HepG2 (cell line): ENCODE measurements at regions not wholly inside any gene's neighbourhood (a gene's known extent, or its start where the extent isn't known, plus 50 kb on each side); places are given as distances from the start of the nearest gene placed in this dataset.

Experiments used
- ATAC-seq: fragments of 200-7000 bp; cut with Tn5 transposase; 3 replicates; pipeline ENCODE4 v1.9.1; 2020; ENCODE audit warnings: mild to moderate bottlenecking, moderate library complexity
- BruUV-seq: library from RNA; stranded (reverse); fragments of 400-500 nt; replicated peaks from 2 replicates; lab custom pipeline; 2021; lab: Mats Ljungman, UMichigan
- CTCF ChIA-PET: fragments of 300-600 bp; formaldehyde crosslinking; extraction: SDS; loops from one replicate; lab custom pipeline; 2021; ENCODE audit warnings: low total read pairs, inconsistent platforms, low intra/inter-chr PET ratio; lab: Yijun Ruan, JAX
- POLR2A ChIA-PET: fragments of 350-600 bp; sonication (Branson Sonifier 250); formaldehyde crosslinking; loops from one replicate; lab custom pipeline; 2020; ENCODE audit warnings: antibody characterized with exemption, inconsistent platforms; lab: Yijun Ruan, JAX
- DNase-seq: peaks from one replicate; pipeline ENCODE4 v3.0.0-alpha.2; 2015; ENCODE audit warnings: low spot score
- FAIRE-seq: peaks from 3 replicates; lab custom pipeline; 2011; peaks lifted over from hg19 to GRCh38; lab: Jason Lieb, UNC
- H2AFZ ChIP-seq: one replicate; pipeline ENCODE4 v1.6.1; 2011; ENCODE audit warnings: low read length, inconsistent platforms
- H3K27ac ChIP-seq: fragments of 300-600 bp; 3 replicates; pipeline ENCODE4 v1.8.0; 2011; ENCODE audit warnings: mixed run types, mild to moderate bottlenecking, mixed read lengths, low read length, inconsistent platforms; ENCODE audit not compliant: insufficient read depth; ENCODE audit errors: extremely low read length
- H3K27me3 ChIP-seq, 2 experiments: fragments of 200-600 bp in 1 of 2; 2 replicates in 1 of 2; 3 replicates in 1 of 2; pipeline versions ENCODE4 v1.6.0 to v1.8.0; 2011; ENCODE audit warnings: low read length in 2 of 2, mild to moderate bottlenecking in 2 of 2, moderate library complexity in 2 of 2, inconsistent platforms in 1 of 2; ENCODE audit not compliant: insufficient read depth in 2 of 2, control insufficient read depth in 1 of 2
- H3K36me3 ChIP-seq, 2 experiments: fragments of 200-600 bp in 1 of 2; replicated peaks in 1 of 2; 2 replicates in 1 of 2; 3 replicates in 1 of 2; pipeline versions ENCODE4 v1.5.1 to v1.8.0; 2011; ENCODE audit warnings: low read length in 2 of 2, inconsistent platforms in 1 of 2; ENCODE audit not compliant: insufficient read depth in 2 of 2, control insufficient read depth in 1 of 2
- H3K4me1 ChIP-seq: 2 replicates; pipeline ENCODE4 v1.5.1; 2012; ENCODE audit warnings: low read length, inconsistent platforms; ENCODE audit not compliant: insufficient read depth
- H3K4me2 ChIP-seq: 2 replicates; pipeline ENCODE4 v1.6.0; 2011; ENCODE audit warnings: low read depth, low read length, inconsistent platforms
- H3K4me3 ChIP-seq, 3 experiments: fragments of 200-600 bp in 1 of 3; sonication (generic), shearing (Covaris generic) in 1 of 3; replicated peaks in 1 of 3; 2 replicates each; pipeline ENCODE4 v1.5.1; 2011 to 2016; ENCODE audit warnings: low read length in 3 of 3, inconsistent platforms in 2 of 3, low read depth in 2 of 3, mild to moderate bottlenecking in 2 of 3, control low read depth in 1 of 3, mixed read lengths in 1 of 3; ENCODE audit not compliant: insufficient read depth in 1 of 3
- H3K79me2 ChIP-seq: one replicate; pipeline ENCODE4 v1.6.1; 2011; ENCODE audit warnings: low read length, inconsistent platforms; ENCODE audit not compliant: insufficient read depth
- H3K9ac ChIP-seq: 2 replicates; pipeline ENCODE4 v1.6.0; 2011; ENCODE audit warnings: mild to moderate bottlenecking, low read depth, low read length, inconsistent platforms; ENCODE audit not compliant: insufficient read depth
- H3K9me3 ChIP-seq: 2 replicates; pipeline ENCODE4 v1.5.1; 2012; ENCODE audit warnings: mild to moderate bottlenecking, low read length
- H4K20me1 ChIP-seq: 2 replicates; pipeline ENCODE4 v1.6.0; 2011; ENCODE audit warnings: inconsistent platforms, mild to moderate bottlenecking, low read length, moderate library complexity; ENCODE audit not compliant: insufficient read depth
- ARNTL ChIP-seq: sonication (generic); formaldehyde crosslinking; IDR thresholded peaks from 2 replicates; pipeline ENCODE4 v1.4.0; 2020; ENCODE audit warnings: mild to moderate bottlenecking, missing genetic modification reagents
- GABPB1 ChIP-seq: IDR thresholded peaks from 2 replicates; pipeline ENCODE4 v1.6.1; 2016; ENCODE audit warnings: mild to moderate bottlenecking, missing genetic modification reagents, moderate library complexity, missing compliant biosample characterization
- KAT8 ChIP-seq: IDR thresholded peaks from 2 replicates; pipeline ENCODE4 v1.6.1; 2016; ENCODE audit warnings: missing genetic modification reagents, missing compliant biosample characterization
- MAZ ChIP-seq, 2 experiments: sonication (generic) in 1 of 2; formaldehyde crosslinking in 1 of 2; IDR thresholded peaks; 2 replicates each; pipeline versions ENCODE4 v1.5.0 to v1.6.1; 2012 to 2020; ENCODE audit warnings: low read depth in 2 of 2, mild to moderate bottlenecking in 2 of 2, borderline replicate concordance in 1 of 2, improper control_type of control experiment in 1 of 2, low read length in 1 of 2, missing genetic modification reagents in 1 of 2, moderate library complexity in 1 of 2
- NR2F2 ChIP-seq: IDR thresholded peaks from 2 replicates; pipeline ENCODE4 v1.6.1; 2012; ENCODE audit warnings: low read depth, inconsistent platforms, borderline replicate concordance
- SUZ12 ChIP-seq: fragments of 150-350 bp; IDR thresholded peaks from 2 replicates; pipeline ENCODE4 v1.6.1; 2014; ENCODE audit warnings: low read depth, low read length
- ZNF292 ChIP-seq: sonication (generic); formaldehyde crosslinking; IDR thresholded peaks from 2 replicates; pipeline ENCODE4 v1.8.1; 2022; ENCODE audit warnings: mild to moderate bottlenecking, low read depth, missing genetic modification reagents, borderline replicate concordance
- ZNF557 ChIP-seq: sonication (generic); formaldehyde crosslinking; IDR thresholded peaks from 2 replicates; pipeline ENCODE4 v1.4.0; 2020; ENCODE audit warnings: missing genetic modification reagents
- WGBS: methylation state at CpG from one replicate; pipeline ENCODE4 v1.1.6; 2017; ENCODE audit warnings: low lambda C conversion rate; 5-methylcytosine and 5-hydroxymethylcytosine counted together
- in situ Hi-C: cut with HindIII; loops from 2 replicates; pipeline ENCODE4 v1.10.0; 2017; ENCODE audit warnings: low pct_unique_long_range_greater_than_20kb; ENCODE audit not compliant: extremely low pct_ligation_motif_present
- intact Hi-C: fragments of 100-400 bp; cut with micrococcal nuclease; formaldehyde crosslinking; loops from one replicate; pipeline ENCODE4 v1.10.0; 2022; ENCODE audit not compliant: unreplicated experiment
- TF ChIP-seq, protein P1 (sequence below): sonication (generic); formaldehyde crosslinking; IDR thresholded peaks from 2 replicates; pipeline ENCODE4 v1.4.0; 2020; ENCODE audit warnings: missing genetic modification reagents
- TF ChIP-seq, protein P2 (sequence below): IDR thresholded peaks from 2 replicates; pipeline ENCODE4 v1.6.1; 2016
- TF ChIP-seq, protein P3 (sequence below), 2 experiments: fragments of 450-650 bp in 1 of 2; sonication (generic) in 1 of 2; formaldehyde crosslinking in 1 of 2; IDR thresholded peaks; 2 replicates each; pipeline versions ENCODE4 v1.6.1 to v1.8.0; 2016 to 2022; ENCODE audit warnings: antibody characterized with exemption in 1 of 2, mild to moderate bottlenecking in 1 of 2, missing genetic modification reagents in 1 of 2

DNA sequence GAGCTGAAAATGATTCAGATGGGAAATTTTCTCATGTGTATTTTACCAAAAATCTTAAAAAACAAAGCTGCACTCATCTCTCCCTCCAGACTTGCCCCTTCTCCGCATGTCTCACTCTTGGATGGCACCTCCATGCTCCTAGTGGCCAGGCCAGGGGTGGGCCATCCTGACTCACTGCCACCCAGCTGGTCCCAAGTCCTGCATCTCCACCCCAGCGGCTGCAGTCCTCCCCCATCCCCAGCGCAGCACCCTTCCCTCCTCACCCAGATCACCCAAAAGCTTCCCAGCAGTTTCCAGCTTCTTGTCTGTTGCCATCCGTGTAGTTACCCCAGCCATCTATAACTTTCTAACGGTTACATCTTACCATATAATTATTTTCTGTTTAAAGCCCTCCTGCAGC lies 53.0 kb upstream of the INSIG1 start:
- no TSS peak for BruUV-seq
- H3K9ac ChIP-seq = no peak overlapping the region
- ChIA-PET POLR2A (no interaction called here), CTCF (no interaction called here)
- H3K27ac ChIP-seq = no peak overlapping the region
- H3K4me1 ChIP-seq = no peaks in the 10 kb centered on the region
- no peak for ATAC-seq
- no peak overlapping the region for H2AFZ ChIP-seq
- H4K20me1 ChIP-seq = no peaks in the 10 kb centered on the region
- intact Hi-C loops = no loop called here
- 2% methylated on average over 5 of the region's 5 CpGs for WGBS
- H3K9me3 ChIP-seq = no peaks in the 10 kb centered on the region; the same call in 1 of the 2 replicates
- H3K36me3 ChIP-seq = no peaks in the 10 kb centered on the region
- H3K4me2 ChIP-seq = no peak overlapping the region
- H3K79me2 ChIP-seq = no peaks in the 10 kb centered on the region
- DNase-seq = no peak
- H3K4me3 ChIP-seq = no peak overlapping the region
- FAIRE-seq = no peak
- peaks cover 1 to 26% of the 10 kb centered on the region in 2 experiments; a peak in 1 of 5 replicates for H3K27me3 ChIP-seq
- in situ Hi-C loops = no loop called here
- TF ChIP-seq GABPB1 (CRISPR knock-in tag) (no peak), ARNTL (no peak), SUZ12 (no peak), NR2F2 (no peak), ZNF292 (CRISPR knock-in tag) (no peak), KAT8 (CRISPR knock-in tag) (no peak), MAZ (IDR thresholded peaks at IDR 0.05; ENCODE audit: borderline replicate concordance, low read depth, low read length) (no peak), MAZ (CRISPR knock-in tag; IDR thresholded peaks at IDR 0.05; ENCODE audit: low read depth) (no peak), ZNF557 (no peak)
- TF ChIP-seq, protein P1, sequence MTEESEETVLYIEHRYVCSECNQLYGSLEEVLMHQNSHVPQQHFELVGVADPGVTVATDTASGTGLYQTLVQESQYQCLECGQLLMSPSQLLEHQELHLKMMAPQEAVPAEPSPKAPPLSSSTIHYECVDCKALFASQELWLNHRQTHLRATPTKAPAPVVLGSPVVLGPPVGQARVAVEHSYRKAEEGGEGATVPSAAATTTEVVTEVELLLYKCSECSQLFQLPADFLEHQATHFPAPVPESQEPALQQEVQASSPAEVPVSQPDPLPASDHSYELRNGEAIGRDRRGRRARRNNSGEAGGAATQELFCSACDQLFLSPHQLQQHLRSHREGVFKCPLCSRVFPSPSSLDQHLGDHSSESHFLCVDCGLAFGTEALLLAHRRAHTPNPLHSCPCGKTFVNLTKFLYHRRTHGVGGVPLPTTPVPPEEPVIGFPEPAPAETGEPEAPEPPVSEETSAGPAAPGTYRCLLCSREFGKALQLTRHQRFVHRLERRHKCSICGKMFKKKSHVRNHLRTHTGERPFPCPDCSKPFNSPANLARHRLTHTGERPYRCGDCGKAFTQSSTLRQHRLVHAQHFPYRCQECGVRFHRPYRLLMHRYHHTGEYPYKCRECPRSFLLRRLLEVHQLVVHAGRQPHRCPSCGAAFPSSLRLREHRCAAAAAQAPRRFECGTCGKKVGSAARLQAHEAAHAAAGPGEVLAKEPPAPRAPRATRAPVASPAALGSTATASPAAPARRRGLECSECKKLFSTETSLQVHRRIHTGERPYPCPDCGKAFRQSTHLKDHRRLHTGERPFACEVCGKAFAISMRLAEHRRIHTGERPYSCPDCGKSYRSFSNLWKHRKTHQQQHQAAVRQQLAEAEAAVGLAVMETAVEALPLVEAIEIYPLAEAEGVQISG (CRISPR knock-in tag) = no peak
- TF ChIP-seq, protein P2, sequence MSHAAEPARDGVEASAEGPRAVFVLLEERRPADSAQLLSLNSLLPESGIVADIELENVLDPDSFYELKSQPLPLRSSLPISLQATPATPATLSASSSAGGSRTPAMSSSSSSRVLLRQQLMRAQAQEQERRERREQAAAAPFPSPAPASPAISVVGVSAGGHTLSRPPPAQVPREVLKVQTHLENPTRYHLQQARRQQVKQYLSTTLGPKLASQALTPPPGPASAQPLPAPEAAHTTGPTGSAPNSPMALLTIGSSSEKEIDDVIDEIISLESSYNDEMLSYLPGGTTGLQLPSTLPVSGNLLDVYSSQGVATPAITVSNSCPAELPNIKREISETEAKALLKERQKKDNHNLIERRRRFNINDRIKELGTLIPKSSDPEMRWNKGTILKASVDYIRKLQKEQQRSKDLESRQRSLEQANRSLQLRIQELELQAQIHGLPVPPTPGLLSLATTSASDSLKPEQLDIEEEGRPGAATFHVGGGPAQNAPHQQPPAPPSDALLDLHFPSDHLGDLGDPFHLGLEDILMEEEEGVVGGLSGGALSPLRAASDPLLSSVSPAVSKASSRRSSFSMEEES = no peak
- TF ChIP-seq, protein P3, sequence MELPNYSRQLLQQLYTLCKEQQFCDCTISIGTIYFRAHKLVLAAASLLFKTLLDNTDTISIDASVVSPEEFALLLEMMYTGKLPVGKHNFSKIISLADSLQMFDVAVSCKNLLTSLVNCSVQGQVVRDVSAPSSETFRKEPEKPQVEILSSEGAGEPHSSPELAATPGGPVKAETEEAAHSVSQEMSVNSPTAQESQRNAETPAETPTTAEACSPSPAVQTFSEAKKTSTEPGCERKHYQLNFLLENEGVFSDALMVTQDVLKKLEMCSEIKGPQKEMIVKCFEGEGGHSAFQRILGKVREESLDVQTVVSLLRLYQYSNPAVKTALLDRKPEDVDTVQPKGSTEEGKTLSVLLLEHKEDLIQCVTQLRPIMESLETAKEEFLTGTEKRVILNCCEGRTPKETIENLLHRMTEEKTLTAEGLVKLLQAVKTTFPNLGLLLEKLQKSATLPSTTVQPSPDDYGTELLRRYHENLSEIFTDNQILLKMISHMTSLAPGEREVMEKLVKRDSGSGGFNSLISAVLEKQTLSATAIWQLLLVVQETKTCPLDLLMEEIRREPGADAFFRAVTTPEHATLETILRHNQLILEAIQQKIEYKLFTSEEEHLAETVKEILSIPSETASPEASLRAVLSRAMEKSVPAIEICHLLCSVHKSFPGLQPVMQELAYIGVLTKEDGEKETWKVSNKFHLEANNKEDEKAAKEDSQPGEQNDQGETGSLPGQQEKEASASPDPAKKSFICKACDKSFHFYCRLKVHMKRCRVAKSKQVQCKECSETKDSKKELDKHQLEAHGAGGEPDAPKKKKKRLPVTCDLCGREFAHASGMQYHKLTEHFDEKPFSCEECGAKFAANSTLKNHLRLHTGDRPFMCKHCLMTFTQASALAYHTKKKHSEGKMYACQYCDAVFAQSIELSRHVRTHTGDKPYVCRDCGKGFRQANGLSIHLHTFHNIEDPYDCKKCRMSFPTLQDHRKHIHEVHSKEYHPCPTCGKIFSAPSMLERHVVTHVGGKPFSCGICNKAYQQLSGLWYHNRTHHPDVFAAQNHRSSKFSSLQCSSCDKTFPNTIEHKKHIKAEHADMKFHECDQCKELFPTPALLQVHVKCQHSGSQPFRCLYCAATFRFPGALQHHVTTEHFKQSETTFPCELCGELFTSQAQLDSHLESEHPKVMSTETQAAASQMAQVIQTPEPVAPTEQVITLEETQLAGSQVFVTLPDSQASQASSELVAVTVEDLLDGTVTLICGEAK (IDR thresholded peaks at IDR 0.05) = no peak
- TF ChIP-seq, protein P3 (CRISPR knock-in tag; IDR thresholded peaks at IDR 0.05) = no peak
